ENCODE measurements at regions not wholly inside any gene's neighbourhood (a gene's known extent, or its start where the extent isn't known, plus 50 kb on each side); places are given as distances from the start of the nearest gene placed in this dataset.

GRCh38 chr5:175285261-175285660, 158.7 kb downstream of the DRD1 start:
- no peak for DNase-seq

- no peak for DNase-seq
Observed at GRCh38 chr5:175284806-175285205, 159.2 kb downstream of the DRD1 start.

- no peak for DNase-seq
Observed at GRCh38 chr5:175282611-175283225, 161.3 kb downstream of the DRD1 start.

- no peak for DNase-seq
Observed at GRCh38 chr5:175281714-175282113, 162.3 kb downstream of the DRD1 start.

GRCh38 chr5:175281257-175281656, 162.7 kb downstream of the DRD1 start:
- no peak for DNase-seq

GRCh38 chr5:175279506-175279905, 164.5 kb downstream of the DRD1 start:
- no peak for DNase-seq

GRCh38 chr5:175275748-175276147, 168.2 kb downstream of the DRD1 start:
- no peak for DNase-seq

GRCh38 chr5:175275097-175275496, 168.9 kb downstream of the DRD1 start:
- no peak for DNase-seq

GRCh38 chr5:175274171-175274570, 169.8 kb downstream of the DRD1 start:
- no peak for DNase-seq

- no peak for DNase-seq
Observed at GRCh38 chr5:175264406-175264805, 179.6 kb downstream of the DRD1 start.

GRCh38 chr5:175263776-175264175, 180.2 kb downstream of the DRD1 start:
- DNase-seq: no peak

GRCh38 chr5:175261526-175261925, 182.5 kb downstream of the DRD1 start:
- no peak for DNase-seq

- DNase-seq: no peak
Observed at GRCh38 chr5:175261037-175261436, 182.9 kb downstream of the DRD1 start.

GRCh38 chr5:175257847-175258194, 186.2 kb downstream of the DRD1 start:
- no peak for DNase-seq

GRCh38 chr5:175257128-175257846, 186.7 kb downstream of the DRD1 start:
- DNase-seq: no peak

GRCh38 chr5:175254155-175254554, 189.8 kb downstream of the DRD1 start:
- DNase-seq: peak; percentile 7

- DNase-seq: peak; percentile 22
Observed at GRCh38 chr5:175253597-175253996, 190.4 kb downstream of the DRD1 start.

GRCh38 chr5:175252234-175252805, 191.7 kb downstream of the DRD1 start:
- no peak for DNase-seq

- no peak for DNase-seq
Observed at GRCh38 chr5:175250426-175250825, 193.6 kb downstream of the DRD1 start.

GRCh38 chr5:175248416-175248905, 195.5 kb downstream of the DRD1 start:
- no peak for DNase-seq

- no peak for DNase-seq
Observed at GRCh38 chr5:175246889-175247520, 197.0 kb downstream of the DRD1 start.

GRCh38 chr5:175246242-175246888, 197.6 kb downstream of the DRD1 start:
- peak; percentile 62 for DNase-seq

GRCh38 chr5:175243441-175243840, 200.5 kb downstream of the DRD1 start:
- no peak for DNase-seq

Measured in occipital lobe (tissue), 1 donor.